GM06990 (cell line): ENCODE measurements at regions not wholly inside any gene's neighbourhood (a gene's known extent, or its start where the extent isn't known, plus 50 kb on each side); places are given as distances from the start of the nearest gene placed in this dataset.
A peak's percentile ranks its signal among the peaks of the same experiment; 100 is the strongest.

Source experiments
- DNase-seq: peaks from one replicate; pipeline ENCODE4 v3.0.0-alpha.2; 2011; ENCODE audit not compliant: insufficient read length; ENCODE audit errors: extremely low read depth
- H3K27me3 ChIP-seq: replicated peaks from 2 replicates; pipeline ENCODE4 v1.6.0; 2011; ENCODE audit warnings: low read length; ENCODE audit not compliant: control insufficient read depth, insufficient read depth
- H3K36me3 ChIP-seq: 2 replicates; pipeline ENCODE4 v1.5.1; 2011; ENCODE audit warnings: low read length; ENCODE audit not compliant: control insufficient read depth, insufficient read depth
- H3K4me3 ChIP-seq: replicated peaks from 2 replicates; pipeline ENCODE4 v1.5.1; 2011; ENCODE audit warnings: low read depth, mild to moderate bottlenecking, control low read depth, low read length
- TF ChIP-seq, protein P1 (sequence below): IDR thresholded peaks from 2 replicates; pipeline ENCODE4 v1.5.1; 2011; ENCODE audit warnings: low read length, control low read depth, mild to moderate bottlenecking, inconsistent platforms; ENCODE audit not compliant: insufficient read depth, poor library complexity, severe bottlenecking

DNA sequence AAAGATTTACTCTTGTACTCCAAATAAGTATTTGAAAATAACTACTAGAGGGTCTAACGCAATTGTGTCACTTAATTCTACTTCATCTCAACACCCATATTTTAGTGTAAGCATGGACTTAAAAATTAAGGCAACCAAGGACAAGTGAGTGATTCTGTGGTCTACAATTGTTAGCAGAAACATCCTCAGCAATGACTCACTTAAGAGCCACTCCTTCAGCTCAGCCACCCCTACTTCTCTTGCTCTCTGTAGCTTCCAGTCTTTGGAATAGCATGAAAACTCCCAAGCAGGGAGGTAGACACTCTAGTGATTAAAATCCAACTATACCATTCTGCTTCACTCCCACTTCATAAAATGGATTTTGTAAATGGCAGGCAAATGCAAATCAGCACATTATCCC is 116.0 kb upstream of the LRRN1 start:
- Histone ChIP-seq H3K27me3 (no peaks in the 10 kb centered on the region), H3K36me3 (no peaks in the 10 kb centered on the region), H3K4me3 (no peak overlapping the region)
- TF ChIP-seq, protein P1, sequence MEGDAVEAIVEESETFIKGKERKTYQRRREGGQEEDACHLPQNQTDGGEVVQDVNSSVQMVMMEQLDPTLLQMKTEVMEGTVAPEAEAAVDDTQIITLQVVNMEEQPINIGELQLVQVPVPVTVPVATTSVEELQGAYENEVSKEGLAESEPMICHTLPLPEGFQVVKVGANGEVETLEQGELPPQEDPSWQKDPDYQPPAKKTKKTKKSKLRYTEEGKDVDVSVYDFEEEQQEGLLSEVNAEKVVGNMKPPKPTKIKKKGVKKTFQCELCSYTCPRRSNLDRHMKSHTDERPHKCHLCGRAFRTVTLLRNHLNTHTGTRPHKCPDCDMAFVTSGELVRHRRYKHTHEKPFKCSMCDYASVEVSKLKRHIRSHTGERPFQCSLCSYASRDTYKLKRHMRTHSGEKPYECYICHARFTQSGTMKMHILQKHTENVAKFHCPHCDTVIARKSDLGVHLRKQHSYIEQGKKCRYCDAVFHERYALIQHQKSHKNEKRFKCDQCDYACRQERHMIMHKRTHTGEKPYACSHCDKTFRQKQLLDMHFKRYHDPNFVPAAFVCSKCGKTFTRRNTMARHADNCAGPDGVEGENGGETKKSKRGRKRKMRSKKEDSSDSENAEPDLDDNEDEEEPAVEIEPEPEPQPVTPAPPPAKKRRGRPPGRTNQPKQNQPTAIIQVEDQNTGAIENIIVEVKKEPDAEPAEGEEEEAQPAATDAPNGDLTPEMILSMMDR, result no peak
- DNase-seq, result no peak

DNA sequence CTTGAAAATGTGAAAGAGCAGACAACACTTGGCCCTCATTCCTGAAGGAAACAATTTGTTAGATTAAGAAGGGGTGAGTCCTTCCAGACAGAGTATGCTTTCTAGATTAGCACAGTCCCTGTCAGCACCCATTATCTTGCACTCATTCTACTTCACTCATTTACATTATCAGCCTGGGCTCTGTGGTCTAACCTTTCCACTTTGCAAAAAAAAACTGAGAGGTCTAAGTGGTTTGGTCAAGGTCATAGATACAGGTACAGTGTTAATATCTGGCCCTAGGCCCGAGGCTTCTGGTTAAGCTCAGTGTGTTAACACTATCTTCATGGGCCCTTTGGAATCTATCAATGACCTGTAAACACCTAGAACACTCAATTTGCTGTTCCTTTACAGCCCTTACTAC is 123.4 kb upstream of the LRRN1 start:
- Histone ChIP-seq H3K27me3 (no peaks in the 10 kb centered on the region), H3K36me3 (no peaks in the 10 kb centered on the region), H3K4me3 (no peak overlapping the region)
- DNase-seq, result no peak
- TF ChIP-seq, protein P1, result no peak

DNA sequence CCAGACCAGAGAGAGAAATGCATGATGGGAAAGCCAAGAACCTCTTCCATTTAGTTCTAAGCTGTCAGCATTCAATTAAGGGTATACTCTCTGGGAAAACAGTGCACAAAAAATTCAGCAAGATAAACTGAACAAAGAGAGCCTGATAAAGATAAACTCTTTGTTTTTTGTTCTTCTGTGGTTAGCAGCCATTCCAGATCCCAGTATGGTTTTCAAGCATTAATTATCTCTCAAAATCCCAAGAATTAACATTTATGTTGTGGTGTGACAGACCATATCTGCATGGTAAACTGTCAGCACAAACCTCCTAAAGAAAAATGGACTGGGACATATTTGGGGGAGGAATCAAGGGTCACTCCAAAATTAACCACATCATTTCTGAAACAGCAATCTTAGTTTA is 124.0 kb upstream of the LRRN1 start:
- TF ChIP-seq, protein P1, result no peak
- no peaks in the 10 kb centered on the region for H3K36me3 ChIP-seq
- no peak overlapping the region for H3K4me3 ChIP-seq
- no peak for DNase-seq
- no peaks in the 10 kb centered on the region for H3K27me3 ChIP-seq

DNA sequence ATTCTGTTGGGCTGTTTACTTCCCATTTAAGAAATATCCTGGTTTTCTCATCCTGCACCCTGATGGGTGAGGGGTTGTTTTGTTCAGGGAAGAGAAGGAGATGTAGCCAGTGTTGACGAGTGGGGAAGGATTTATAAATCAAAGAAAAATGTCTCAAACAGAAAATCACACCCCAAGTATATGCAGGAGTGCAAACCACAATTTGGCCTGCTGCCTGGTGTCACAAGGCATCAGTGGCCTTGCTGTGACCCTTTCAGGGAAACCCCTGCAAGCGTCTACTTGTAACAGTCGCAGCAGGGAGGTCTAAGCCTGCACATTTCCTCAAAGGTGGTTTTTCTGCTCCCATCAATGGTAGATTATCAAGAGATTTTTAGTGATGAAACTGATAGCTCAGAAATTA is 132.6 kb upstream of the LRRN1 start:
- no peaks in the 10 kb centered on the region for H3K27me3 ChIP-seq

DNA sequence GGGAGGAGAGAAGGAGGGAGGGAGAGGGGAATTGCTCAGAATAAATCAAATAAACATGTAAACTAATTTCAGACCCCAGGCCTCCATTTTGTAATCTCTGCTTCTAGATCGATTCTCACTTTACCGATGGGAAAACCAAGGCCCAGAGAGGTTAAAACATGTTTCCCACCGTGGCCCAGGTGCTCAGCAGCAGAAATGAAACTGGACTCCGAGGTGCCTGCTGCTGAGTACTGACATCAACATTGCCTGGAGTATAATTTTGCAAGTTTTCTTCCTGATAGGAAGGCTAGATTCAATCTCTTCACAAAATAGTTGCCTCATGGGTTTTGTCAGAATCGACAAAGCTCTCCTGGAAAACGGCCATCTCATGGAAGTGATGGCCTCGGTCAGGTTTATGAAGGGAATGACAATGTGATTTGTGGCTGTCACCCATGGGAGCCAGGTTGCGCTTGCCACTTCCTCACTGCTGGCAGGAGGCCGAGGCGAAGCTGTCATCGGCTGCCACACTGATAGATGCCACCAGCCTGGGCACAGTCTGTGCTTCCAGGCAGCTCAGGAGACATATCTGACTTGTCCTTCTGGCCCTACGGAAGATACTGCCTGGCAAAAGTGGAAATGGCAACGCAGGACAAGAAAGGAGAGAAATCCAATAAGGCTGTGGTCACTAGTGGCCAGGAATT is 133.1 kb upstream of the LRRN1 start:
- Histone ChIP-seq H3K4me3 (no peak overlapping the region), H3K27me3 (no peaks in the 10 kb centered on the region), H3K36me3 (no peaks in the 10 kb centered on the region)
- TF ChIP-seq, protein P1, result no peak
- DNase-seq, result peak; percentile 40

More for the DNA sequence above, 132.6 kb upstream of the LRRN1 start:
- DNase-seq, result peak; percentile 18
- Histone ChIP-seq H3K4me3 (no peak overlapping the region), H3K36me3 (no peaks in the 10 kb centered on the region)
- TF ChIP-seq, protein P1, result no peak

DNA sequence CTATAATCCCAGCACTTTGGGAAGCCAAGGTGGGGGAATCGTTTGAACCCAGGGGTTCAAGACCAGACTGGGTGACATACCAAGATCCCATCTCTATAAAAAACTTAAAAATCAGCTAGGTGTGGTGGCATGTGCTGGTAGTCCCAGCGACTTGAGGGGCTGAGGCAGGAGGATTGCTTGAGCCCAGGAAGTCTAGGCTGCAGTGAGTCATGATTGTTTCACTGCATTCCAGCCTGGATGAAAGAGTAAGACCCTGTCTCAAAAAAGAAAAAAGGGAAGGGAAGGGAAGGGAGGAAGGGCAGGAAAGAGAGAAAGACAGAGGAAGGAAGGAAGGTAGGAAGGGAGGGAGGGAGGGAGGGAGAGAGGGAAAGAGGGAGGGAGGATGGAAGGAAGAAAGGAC is 133.7 kb upstream of the LRRN1 start:
- Histone ChIP-seq H3K4me3 (no peak overlapping the region), H3K27me3 (no peaks in the 10 kb centered on the region), H3K36me3 (no peaks in the 10 kb centered on the region)
- TF ChIP-seq, protein P1, result no peak
- no peak for DNase-seq
